H1 (cell line): ENCODE measurements at regions not wholly inside any gene's neighbourhood (a gene's known extent, or its start where the extent isn't known, plus 50 kb on each side); places are given as distances from the start of the nearest gene placed in this dataset.

ENCODE experiments used
- CTCF ChIA-PET: fragments of 300-600 bp; sonication (Branson Sonifier 250); formaldehyde crosslinking; loops from one replicate; lab custom pipeline; 2021; ENCODE audit not compliant: partially characterized antibody; lab: Charles Lee
- POLR2A ChIA-PET: fragments of 300-600 bp; sonication (Branson Sonifier 250); formaldehyde crosslinking; loops from one replicate; lab custom pipeline; 2021; ENCODE audit warnings: inconsistent platforms; ENCODE audit not compliant: partially characterized antibody; lab: Charles Lee
- DNase-seq, 2 experiments: peaks; one replicate each; pipeline versions ENCODE4 v3.0.0 to v3.0.0-alpha.2; 2010 to 2022; ENCODE audit warnings: low spot score in 2 of 2, low read depth in 1 of 2, mixed read lengths in 1 of 2
- FAIRE-seq: peaks from 2 replicates; lab custom pipeline; 2011; peaks lifted over from hg19 to GRCh38; lab: Jason Lieb, UNC
- H2AFZ ChIP-seq: 2 replicates; pipeline ENCODE4 v1.8.1; 2012; ENCODE audit warnings: low read length, inconsistent platforms
- H2AK5ac ChIP-seq: 2 replicates; pipeline ENCODE4 v1.6.1; 2013; ENCODE audit warnings: low read depth, low read length
- H2BK120ac ChIP-seq: replicated peaks from 2 replicates; pipeline ENCODE3; 2013; ENCODE audit warnings: low read depth, low read length, inconsistent platforms
- H2BK12ac ChIP-seq: 2 replicates; pipeline ENCODE4 v1.6.1; 2013; ENCODE audit warnings: low read depth, low read length
- H2BK15ac ChIP-seq: 2 replicates; pipeline ENCODE4 v1.6.1; 2013; ENCODE audit warnings: low read length
- H2BK20ac ChIP-seq: 2 replicates; pipeline ENCODE4 v1.6.1; 2013; ENCODE audit warnings: low read length
- H2BK5ac ChIP-seq: 2 replicates; pipeline ENCODE4 v1.6.1; 2013; ENCODE audit warnings: low read depth, low read length
- H3K14ac ChIP-seq: 2 replicates; pipeline ENCODE4 v1.6.1; 2013; ENCODE audit warnings: inconsistent platforms; ENCODE audit not compliant: insufficient read length
- H3K18ac ChIP-seq: 2 replicates; pipeline ENCODE4 v1.6.1; 2013; ENCODE audit warnings: low read length; ENCODE audit errors: extremely low read depth
- H3K23ac ChIP-seq: 2 replicates; pipeline ENCODE4 v1.6.1; 2013; ENCODE audit warnings: inconsistent platforms; ENCODE audit not compliant: insufficient read length
- H3K23me2 ChIP-seq: 2 replicates; pipeline ENCODE4 v1.6.1; 2013; ENCODE audit warnings: low read depth, low read length
- H3K27ac ChIP-seq: 2 replicates; pipeline ENCODE4 v1.6.1; 2011; ENCODE audit warnings: low read depth, low read length, inconsistent platforms
- H3K27me3 ChIP-seq, 4 experiments: replicated peaks in 1 of 4; 1 replicate in 1 of 4; 2 replicates in 3 of 4; pipeline versions ENCODE4 v1.6.1 to v1.8.1; 2011 to 2013; ENCODE audit warnings: low read length in 3 of 4, mild to moderate bottlenecking in 3 of 4, inconsistent platforms in 2 of 4, mixed read lengths in 2 of 4, moderate library complexity in 1 of 4; ENCODE audit not compliant: control insufficient read depth in 3 of 4, insufficient read depth in 3 of 4; ENCODE audit errors: extremely low read depth in 1 of 4
- H3K36me3 ChIP-seq, 4 experiments: 2 replicates each; pipeline versions ENCODE4 v1.6.1 to v1.8.1; 2011 to 2013; ENCODE audit warnings: mild to moderate bottlenecking in 4 of 4, low read length in 3 of 4, moderate library complexity in 2 of 4, control low read depth in 1 of 4, inconsistent platforms in 1 of 4; ENCODE audit not compliant: insufficient read depth in 4 of 4, control insufficient read depth in 2 of 4
- H3K4ac ChIP-seq: replicated peaks from 2 replicates; pipeline ENCODE3; 2013; ENCODE audit warnings: low read length, low read depth, mixed read lengths, inconsistent platforms; ENCODE audit not compliant: insufficient read length
- H3K4me1 ChIP-seq, 4 experiments: replicated peaks in 1 of 4; 1 replicate in 1 of 4; 2 replicates in 3 of 4; pipeline versions ENCODE4 v1.6.1 to v1.8.1; 2011 to 2013; ENCODE audit warnings: low read length in 3 of 4, inconsistent platforms in 2 of 4, mixed read lengths in 1 of 4; ENCODE audit not compliant: insufficient read depth in 4 of 4, control insufficient read depth in 3 of 4
- H3K4me2 ChIP-seq, 2 experiments: 2 replicates each; pipeline versions ENCODE4 v1.6.1 to v1.8.1; 2011 to 2013; ENCODE audit warnings: low read depth in 2 of 2, low read length in 2 of 2, control low read depth in 1 of 2, inconsistent platforms in 1 of 2, mild to moderate bottlenecking in 1 of 2; ENCODE audit not compliant: insufficient read depth in 1 of 2
- H3K4me3 ChIP-seq, 4 experiments: fragments of 200-600, 300-600 bp in 1 of 4; sonication (generic), shearing (Covaris generic), sonication (Bioruptor Twin) in 1 of 4; 2 replicates each; pipeline versions ENCODE4 v1.5.1 to v1.8.1; 2011 to 2016; ENCODE audit warnings: low read length in 4 of 4, low read depth in 3 of 4, control low read depth in 2 of 4, inconsistent platforms in 2 of 4, mild to moderate bottlenecking in 2 of 4, mixed read lengths in 1 of 4, moderate library complexity in 1 of 4; ENCODE audit not compliant: insufficient read depth in 2 of 4; ENCODE audit errors: extremely low read depth in 1 of 4
- H3K56ac ChIP-seq: replicated peaks from 2 replicates; pipeline ENCODE3; 2013; ENCODE audit warnings: low read depth, mild to moderate bottlenecking, mixed read lengths, low read length, inconsistent platforms; ENCODE audit not compliant: insufficient read length
- H3K79me1 ChIP-seq: 2 replicates; pipeline ENCODE4 v1.6.1; 2013; ENCODE audit warnings: low read depth, low read length, control low read depth
- H3K79me2 ChIP-seq, 2 experiments: 2 replicates each; pipeline versions ENCODE4 v1.6.1 to v1.8.1; 2012 to 2013; ENCODE audit warnings: low read length in 2 of 2, mild to moderate bottlenecking in 2 of 2, inconsistent platforms in 1 of 2; ENCODE audit not compliant: insufficient read depth in 2 of 2, control insufficient read depth in 1 of 2
- H3K9ac ChIP-seq, 4 experiments: replicated peaks in 1 of 4; 1 replicate in 1 of 4; 2 replicates in 3 of 4; pipeline versions ENCODE4 v1.6.1 to v1.8.1; 2011 to 2013; ENCODE audit warnings: low read depth in 3 of 4, low read length in 3 of 4, control low read depth in 2 of 4, mild to moderate bottlenecking in 2 of 4, moderate library complexity in 2 of 4, inconsistent platforms in 1 of 4; ENCODE audit errors: extremely low read depth in 1 of 4
- H3K9me3 ChIP-seq, 2 experiments: 2 replicates each; pipeline versions ENCODE4 v1.6.1 to v1.8.1; 2012 to 2013; ENCODE audit warnings: mild to moderate bottlenecking in 2 of 2, moderate library complexity in 2 of 2, control low read depth in 1 of 2, inconsistent platforms in 1 of 2, low read depth in 1 of 2, low read length in 1 of 2, mixed read lengths in 1 of 2; ENCODE audit not compliant: insufficient read depth in 2 of 2
- H4K20me1 ChIP-seq, 2 experiments: replicated peaks in 1 of 2; 2 replicates each; pipeline versions ENCODE3 to v1.8.1; 2011 to 2013; ENCODE audit warnings: inconsistent platforms in 2 of 2, low read length in 2 of 2, mild to moderate bottlenecking in 1 of 2; ENCODE audit not compliant: insufficient read depth in 2 of 2, control insufficient read depth in 1 of 2
- H4K5ac ChIP-seq: 2 replicates; pipeline ENCODE4 v1.6.1; 2013; ENCODE audit warnings: low read length, low read depth, mixed read lengths, inconsistent platforms; ENCODE audit not compliant: insufficient read length
- H4K8ac ChIP-seq: 2 replicates; pipeline ENCODE4 v1.8.0; 2013; ENCODE audit warnings: mild to moderate bottlenecking, moderate library complexity, low read length, inconsistent platforms; ENCODE audit not compliant: insufficient read depth; ENCODE audit errors: extremely low read depth
- H4K91ac ChIP-seq: replicated peaks from 2 replicates; pipeline ENCODE3; 2013; ENCODE audit warnings: low read length, mixed read lengths, inconsistent platforms; ENCODE audit not compliant: insufficient read length
- EP300 ChIP-seq, 2 experiments: IDR thresholded peaks; 1 replicate in 1 of 2; 2 replicates in 1 of 2; pipeline ENCODE4 v1.6.1; 2011 to 2012; ENCODE audit warnings: low read depth in 2 of 2, low read length in 2 of 2, mild to moderate bottlenecking in 2 of 2, borderline replicate concordance in 1 of 2, inconsistent platforms in 1 of 2, moderate library complexity in 1 of 2
- GABPA ChIP-seq: IDR thresholded peaks from 2 replicates; pipeline ENCODE4 v1.6.1; 2011; ENCODE audit warnings: mild to moderate bottlenecking, low read length, moderate library complexity, borderline replicate concordance; ENCODE audit not compliant: insufficient read depth
- GTF2F1 ChIP-seq: IDR thresholded peaks from 2 replicates; pipeline ENCODE4 v1.6.1; 2012; ENCODE audit warnings: low read depth, low read length, improper control_type of control experiment, borderline replicate concordance
- JUN ChIP-seq: IDR thresholded peaks from 2 replicates; pipeline ENCODE4 v1.6.1; 2011; ENCODE audit warnings: low read depth, mild to moderate bottlenecking, improper control_type of control experiment, low read length
- JUND ChIP-seq: IDR thresholded peaks from 2 replicates; pipeline ENCODE4 v1.6.1; 2011; ENCODE audit warnings: mild to moderate bottlenecking, improper control_type of control experiment, low read length
- POLR2AphosphoS5 ChIP-seq: IDR thresholded peaks from 2 replicates; pipeline ENCODE4 v1.6.1; 2011; ENCODE audit warnings: low read depth, low read length
- RNF2 ChIP-seq: fragments of 200-900, 300-1000 bp; sonication (generic); IDR thresholded peaks from 2 replicates; pipeline ENCODE4 v1.7.1; 2016; ENCODE audit warnings: borderline replicate concordance, low read depth, mild to moderate bottlenecking, antibody characterized with exemption, low read length; ENCODE audit not compliant: poor library complexity, severe bottlenecking; ENCODE audit errors: missing control alignments
- SUZ12 ChIP-seq: fragments of 200-600 bp; sonication (generic); IDR thresholded peaks from 2 replicates; pipeline ENCODE4 v1.6.1; 2012; ENCODE audit warnings: mild to moderate bottlenecking, inconsistent platforms, low read length, moderate library complexity, mixed read lengths
- WGBS, 2 experiments: shearing (Covaris generic) in 1 of 2; methylation state at CpG; one replicate each; pipeline versions ENCODE4 v1.1.6 to v1.1.7; 2013 to 2015; ENCODE audit warnings: low lambda C conversion rate in 2 of 2, mixed read lengths in 2 of 2, inconsistent platforms in 1 of 2, low coverage in 1 of 2, missing lambda C conversion rate in 1 of 2; ENCODE audit not compliant: insufficient replicate concordance in 2 of 2, insufficient coverage in 1 of 2, insufficient read length in 1 of 2; ENCODE audit errors: extremely low coverage in 1 of 2, missing lambda C conversion rate in 1 of 2; 5-methylcytosine and 5-hydroxymethylcytosine counted together
- TF ChIP-seq, protein P1 (sequence below): IDR thresholded peaks from 2 replicates; pipeline ENCODE4 v1.6.1; 2011; ENCODE audit warnings: low read depth, mild to moderate bottlenecking, low read length; ENCODE audit not compliant: insufficient read depth

- H3K79me2 ChIP-seq = no peaks in the 10 kb centered on the region
- H3K14ac ChIP-seq = no peak overlapping the region
- H4K91ac ChIP-seq = peak overlapping the region; percentile 49
- CTCF ChIA-PET = interaction anchor here (0.6 to 13.9 kb wide), 61 partner anchors 9 to 576 kb away, joined by 3 to 547 read pairs (median 5); partner anchors contain the start of genes LRIG2 and PPM1J
- H3K9ac ChIP-seq = no peak overlapping the region
- H3K9me3 ChIP-seq = no peaks in the 10 kb centered on the region
- H3K36me3 ChIP-seq = no peaks in the 10 kb centered on the region
- FAIRE-seq (no peak), DNase-seq (peak in 1 of 2 experiments; percentile 80)
- H3K27me3 ChIP-seq = no peaks in the 10 kb centered on the region
- no peak overlapping the region for H3K4ac ChIP-seq
- no peak overlapping the region for H3K4me3 ChIP-seq
- H3K23me2 ChIP-seq = no peaks in the 10 kb centered on the region
- H4K5ac ChIP-seq = peak overlapping the region; percentile 31
- POLR2A ChIA-PET = interaction anchor here (0.7 to 3.2 kb wide), 11 partner anchors 11 to 244 kb away, joined by 3 to 20 read pairs (median 4); partner anchors contain the start of gene PPM1J
- 49% methylated on average over 9 of the region's 10 CpGs; no CpG with 5 or more reads in 1 of the 2 experiments for whole genome bisulfite sequencing, 2 experiments
- no peak overlapping the region for H4K8ac ChIP-seq
- peak overlapping the region; percentile 36; the same call in 1 of the 2 replicates for H2BK5ac ChIP-seq
- peaks cover 2 to 6% (median 4%) of the 10 kb centered on the region in 4 experiments; a peak in 5 of 7 replicates for H3K4me1 ChIP-seq
- H2AFZ ChIP-seq = no peak overlapping the region
- H2AK5ac ChIP-seq = no peak overlapping the region
- peak overlapping the region; percentile 56 for H2BK20ac ChIP-seq
- H3K23ac ChIP-seq = no peak overlapping the region
- H2BK12ac ChIP-seq = peak overlapping the region; percentile 32; the same call in 1 of the 2 replicates
- no peaks in the 10 kb centered on the region for H3K79me1 ChIP-seq
- no peak overlapping the region for H3K27ac ChIP-seq
- no peak overlapping the region; the same call in 1 of the 2 replicates for H3K18ac ChIP-seq
- no peak overlapping the region for H3K4me2 ChIP-seq
- no peaks in the 10 kb centered on the region for H4K20me1 ChIP-seq
- no peak overlapping the region for H2BK120ac ChIP-seq
- H3K56ac ChIP-seq = no peak overlapping the region
- 0 out of 2 replicates have a peak overlapping the region, but pooled peaks have one; percentile 13 for H2BK15ac ChIP-seq
- TF ChIP-seq EP300 (IDR thresholded peaks at IDR 0.05; ENCODE audit: borderline replicate concordance in 1 of 2, low read depth in 2 of 2, low read length in 2 of 2) (no peak), GTF2F1 (no peak), JUN (no peak), GABPA (no peak), SUZ12 (no peak), JUND (0 out of 2 replicates have a peak, but pooled peaks have one; percentile 46), RNF2 (no peak), POLR2AphosphoS5 (no peak)
- TF ChIP-seq, protein P1, sequence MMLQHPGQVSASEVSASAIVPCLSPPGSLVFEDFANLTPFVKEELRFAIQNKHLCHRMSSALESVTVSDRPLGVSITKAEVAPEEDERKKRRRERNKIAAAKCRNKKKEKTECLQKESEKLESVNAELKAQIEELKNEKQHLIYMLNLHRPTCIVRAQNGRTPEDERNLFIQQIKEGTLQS = no peak
Measured at GRCh38 chr1:112803906-112804762, 89.0 kb upstream of the PPM1J start.
